Adrenal gland (tissue), 5 donors: ENCODE measurements at regions not wholly inside any gene's neighbourhood (a gene's known extent, or its start where the extent isn't known, plus 50 kb on each side); places are given as distances from the start of the nearest gene placed in this dataset.

Experiments
- POLR2A ChIP-seq, 2 donors: fragments of 450-650 bp; IDR thresholded peaks; one replicate each; pipeline ENCODE4 v1.6.1; 2017; ENCODE audit warnings: antibody characterized with exemption in 2 of 2, mild to moderate bottlenecking in 2 of 2, moderate library complexity in 1 of 2
- TF ChIP-seq, protein P1 (sequence below), 6 experiments: fragments of 450-650 bp in 4 of 6; fragments of 200-600 bp in 2 of 6; sonication (generic) in 1 of 6; IDR thresholded peaks; 1 replicate in 5 of 6; 2 replicates in 1 of 6; pipeline versions ENCODE4 v1.5.1 to v1.8.0; 2016 to 2021; ENCODE audit warnings: antibody characterized with exemption in 6 of 6, mild to moderate bottlenecking in 2 of 6, moderate library complexity in 1 of 6
- donor health status: DM: no; HTN: no; CAD: no.

DNA sequence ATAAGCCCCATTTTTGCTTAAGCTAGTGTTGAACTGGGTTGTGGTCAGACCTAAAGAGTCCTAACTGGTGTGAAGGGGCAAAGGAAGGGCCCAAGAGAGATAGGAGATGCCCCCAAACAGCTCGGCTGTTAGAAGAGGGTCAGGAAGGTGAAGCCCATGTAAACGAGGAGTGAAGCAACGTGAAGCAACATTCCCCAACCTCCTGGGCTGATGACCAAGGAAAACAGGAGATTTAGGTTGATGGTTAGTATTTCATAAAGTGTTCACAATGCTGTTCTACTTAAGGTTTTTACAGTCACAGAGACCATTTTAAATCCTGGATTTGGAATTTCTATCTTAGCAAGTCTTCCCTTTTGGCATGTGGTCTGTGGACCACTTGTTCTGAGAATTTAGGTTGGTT is 144.0 kb upstream of the SERPINE2 start:
- TF ChIP-seq, protein P1, sequence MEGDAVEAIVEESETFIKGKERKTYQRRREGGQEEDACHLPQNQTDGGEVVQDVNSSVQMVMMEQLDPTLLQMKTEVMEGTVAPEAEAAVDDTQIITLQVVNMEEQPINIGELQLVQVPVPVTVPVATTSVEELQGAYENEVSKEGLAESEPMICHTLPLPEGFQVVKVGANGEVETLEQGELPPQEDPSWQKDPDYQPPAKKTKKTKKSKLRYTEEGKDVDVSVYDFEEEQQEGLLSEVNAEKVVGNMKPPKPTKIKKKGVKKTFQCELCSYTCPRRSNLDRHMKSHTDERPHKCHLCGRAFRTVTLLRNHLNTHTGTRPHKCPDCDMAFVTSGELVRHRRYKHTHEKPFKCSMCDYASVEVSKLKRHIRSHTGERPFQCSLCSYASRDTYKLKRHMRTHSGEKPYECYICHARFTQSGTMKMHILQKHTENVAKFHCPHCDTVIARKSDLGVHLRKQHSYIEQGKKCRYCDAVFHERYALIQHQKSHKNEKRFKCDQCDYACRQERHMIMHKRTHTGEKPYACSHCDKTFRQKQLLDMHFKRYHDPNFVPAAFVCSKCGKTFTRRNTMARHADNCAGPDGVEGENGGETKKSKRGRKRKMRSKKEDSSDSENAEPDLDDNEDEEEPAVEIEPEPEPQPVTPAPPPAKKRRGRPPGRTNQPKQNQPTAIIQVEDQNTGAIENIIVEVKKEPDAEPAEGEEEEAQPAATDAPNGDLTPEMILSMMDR (IDR thresholded peaks at IDR 0.05) = no peak
- no peak for TF ChIP-seq POLR2A (IDR thresholded peaks at IDR 0.05)
